GM12878 (cell line): ENCODE measurements at regions not wholly inside any gene's neighbourhood (a gene's known extent, or its start where the extent isn't known, plus 50 kb on each side); places are given as distances from the start of the nearest gene placed in this dataset.

Source experiments
- ATAC-seq: fragments of 200-7000 bp; cut with Tn5 transposase; 3 replicates; pipeline ENCODE4 v1.9.1; 2020; ENCODE audit warnings: mild to moderate bottlenecking, moderate library complexity
- BruUV-seq: library from RNA; stranded (reverse); fragments of 400-500 nt; replicated peaks from 2 replicates; lab custom pipeline; 2021; lab: Mats Ljungman, UMichigan
- CTCF ChIA-PET: fragments of 300-600 bp; sonication (Branson Sonifier 250); formaldehyde crosslinking; extraction: SDS; loops from one replicate; lab custom pipeline; 2021; ENCODE audit warnings: inconsistent platforms; lab: Yijun Ruan, JAX
- POLR2A ChIA-PET: fragments of 350-600 bp; formaldehyde crosslinking; extraction: SDS; loops from one replicate; lab custom pipeline; 2021; ENCODE audit warnings: inconsistent platforms; lab: Charles Lee
- RAD21 ChIA-PET: fragments of 300-600 bp; sonication (Branson Sonifier 250); formaldehyde crosslinking; loops from one replicate; lab custom pipeline; 2023; ENCODE audit warnings: antibody characterized with exemption; ENCODE audit not compliant: unreplicated experiment; lab: Charles Lee
- SMC1A ChIA-PET: fragments of 300-600 bp; sonication (Branson Sonifier 250); formaldehyde crosslinking; loops from one replicate; lab custom pipeline; 2023; ENCODE audit not compliant: unreplicated experiment, uncharacterized antibody; lab: Charles Lee
- DNase-seq: peaks from one replicate; pipeline ENCODE4 v3.0.0-alpha.2; 2011; ENCODE audit warnings: low read depth, low spot score
- FAIRE-seq: peaks from 3 replicates; lab custom pipeline; 2011; peaks lifted over from hg19 to GRCh38; lab: Jason Lieb, UNC
- H2AFZ ChIP-seq: 2 replicates; pipeline ENCODE4 v1.6.0; 2011; ENCODE audit warnings: low read depth, low read length, control low read depth; ENCODE audit not compliant: control insufficient read depth
- H3K27ac ChIP-seq: 2 replicates; pipeline ENCODE4 v1.5.1; 2011; ENCODE audit warnings: control low read depth; ENCODE audit not compliant: control insufficient read depth, insufficient read depth
- H3K27me3 ChIP-seq, 2 experiments: replicated peaks in 1 of 2; 2 replicates each; pipeline versions ENCODE4 v1.6.0 to v1.6.1; 2011; ENCODE audit warnings: low read length in 1 of 2; ENCODE audit not compliant: control insufficient read depth in 2 of 2, insufficient read depth in 2 of 2
- H3K36me3 ChIP-seq, 2 experiments: 2 replicates each; pipeline ENCODE4 v1.5.1; 2011; ENCODE audit warnings: low read length in 1 of 2; ENCODE audit not compliant: control insufficient read depth in 2 of 2, insufficient read depth in 2 of 2
- H3K4me1 ChIP-seq: 2 replicates; pipeline ENCODE4 v1.6.1; 2011; ENCODE audit warnings: mild to moderate bottlenecking, low read length, moderate library complexity, mixed read lengths; ENCODE audit not compliant: control insufficient read depth, insufficient read depth
- H3K4me2 ChIP-seq: 2 replicates; pipeline ENCODE4 v1.6.0; 2011; ENCODE audit warnings: control low read depth; ENCODE audit not compliant: control insufficient read depth, insufficient read depth
- H3K4me3 ChIP-seq: fragments of 200-600 bp; sonication (generic); 2 replicates; pipeline ENCODE4 v1.5.1; 2016
- H3K79me2 ChIP-seq: 2 replicates; pipeline ENCODE4 v1.6.0; 2011; ENCODE audit warnings: low read length; ENCODE audit not compliant: control insufficient read depth, insufficient read depth
- H3K9ac ChIP-seq: 2 replicates; pipeline ENCODE4 v1.8.0; 2011; ENCODE audit warnings: low read length, control low read depth, mixed read lengths; ENCODE audit not compliant: control insufficient read depth, insufficient read depth
- H3K9me3 ChIP-seq: replicated peaks from 3 replicates; pipeline ENCODE4 v1.5.1; 2011; ENCODE audit warnings: mild to moderate bottlenecking, low read length; ENCODE audit not compliant: control insufficient read depth, insufficient read depth
- H4K20me1 ChIP-seq: 2 replicates; pipeline ENCODE4 v1.6.0; 2011; ENCODE audit not compliant: control insufficient read depth, insufficient read depth
- E2F8 ChIP-seq: fragments of 450-650 bp; IDR thresholded peaks from 2 replicates; pipeline ENCODE4 v1.6.1; 2018; ENCODE audit warnings: mild to moderate bottlenecking, low read depth, moderate library complexity; ENCODE audit not compliant: partially characterized antibody
- EGR1 ChIP-seq, 2 experiments: IDR thresholded peaks; 1 replicate in 1 of 2; 2 replicates in 1 of 2; pipeline ENCODE4 v1.6.1; 2011 to 2012; ENCODE audit warnings: low read depth in 2 of 2, low read length in 2 of 2, borderline replicate concordance in 1 of 2, mild to moderate bottlenecking in 1 of 2, moderate library complexity in 1 of 2
- ESRRA ChIP-seq: IDR thresholded peaks from 2 replicates; pipeline ENCODE4 v1.6.1; 2012; ENCODE audit warnings: mild to moderate bottlenecking, low read length, improper control_type of control experiment
- FOXK2 ChIP-seq: fragments of 450-650 bp; IDR thresholded peaks from 2 replicates; pipeline ENCODE4 v1.6.1; 2017; ENCODE audit warnings: mild to moderate bottlenecking, moderate library complexity
- PKNOX1 ChIP-seq: fragments of 450-650 bp; IDR thresholded peaks from 2 replicates; pipeline ENCODE4 v1.6.1; 2016; ENCODE audit warnings: mild to moderate bottlenecking
- SMARCA5 ChIP-seq: fragments of 450-650 bp; IDR thresholded peaks from 2 replicates; pipeline ENCODE4 v1.6.1; 2017; ENCODE audit warnings: mild to moderate bottlenecking
- SPI1 ChIP-seq: IDR thresholded peaks from 2 replicates; pipeline ENCODE4 v1.6.1; 2011; ENCODE audit warnings: low read depth, mild to moderate bottlenecking, low read length, moderate library complexity, borderline replicate concordance; ENCODE audit not compliant: insufficient read depth
- SUPT20H ChIP-seq: IDR thresholded peaks from 2 replicates; pipeline ENCODE4 v1.6.1; 2011; ENCODE audit warnings: low read depth, mild to moderate bottlenecking, low read length, moderate library complexity, borderline replicate concordance; ENCODE audit not compliant: control insufficient read depth
- TBL1XR1 ChIP-seq: IDR thresholded peaks from 2 replicates; pipeline ENCODE4 v1.6.1; 2012; ENCODE audit warnings: low read depth, low read length, improper control_type of control experiment
- TCF7 ChIP-seq: IDR thresholded peaks from 2 replicates; pipeline ENCODE4 v1.6.1; 2014; ENCODE audit warnings: antibody characterized with exemption, borderline replicate concordance
- ZBED1 ChIP-seq: IDR thresholded peaks from 2 replicates; pipeline ENCODE4 v1.6.1; 2016; ENCODE audit warnings: borderline replicate concordance
- WGBS: methylation state at CpG from one replicate; pipeline ENCODE4 v1.1.6; 2016; ENCODE audit warnings: low lambda C conversion rate; ENCODE audit not compliant: insufficient replicate concordance, insufficient coverage; ENCODE audit errors: missing lambda C conversion rate; 5-methylcytosine and 5-hydroxymethylcytosine counted together
- in situ Hi-C: fragments of 300-500 bp; cut with MboI; formaldehyde crosslinking; loops from 9 replicates; pipeline ENCODE4 v1.14.3; 2018; ENCODE audit warnings: mixed read lengths
- intact Hi-C: fragments of 100-400 bp; cut with micrococcal nuclease; formaldehyde crosslinking; loops from one replicate; pipeline ENCODE4 v1.14.2; 2022; ENCODE audit not compliant: unreplicated experiment
- TF ChIP-seq, protein P1 (sequence below): fragments of 450-650 bp; IDR thresholded peaks from 2 replicates; pipeline ENCODE4 v1.6.1; 2017; ENCODE audit warnings: mild to moderate bottlenecking, moderate library complexity
- TF ChIP-seq, protein P2 (sequence below): IDR thresholded peaks from 2 replicates; pipeline ENCODE4 v1.6.1; 2011; ENCODE audit warnings: borderline replicate concordance, low read depth, mild to moderate bottlenecking, moderate library complexity, mixed read lengths, low read length; ENCODE audit not compliant: insufficient read depth; ENCODE audit errors: extremely low read length

GRCh38 chr7:42997611-42998010 is 65.4 kb downstream of the MRPL32 start:
- FAIRE-seq (no peak), ATAC-seq (no peak)

More at GRCh38 chr7:42997611-42998010, 65.4 kb downstream of the MRPL32 start:
- no peak for DNase-seq
- ChIA-PET POLR2A (no interaction called here), RAD21 (no interaction called here)
- no peaks in the 10 kb centered on the region for H3K27me3 ChIP-seq
- H3K27ac ChIP-seq: no peak overlapping the region
- intact Hi-C loops: no loop called here
- H3K79me2 ChIP-seq: no peaks in the 10 kb centered on the region
- H3K9ac ChIP-seq: no peak overlapping the region
- TF ChIP-seq, protein P1, sequence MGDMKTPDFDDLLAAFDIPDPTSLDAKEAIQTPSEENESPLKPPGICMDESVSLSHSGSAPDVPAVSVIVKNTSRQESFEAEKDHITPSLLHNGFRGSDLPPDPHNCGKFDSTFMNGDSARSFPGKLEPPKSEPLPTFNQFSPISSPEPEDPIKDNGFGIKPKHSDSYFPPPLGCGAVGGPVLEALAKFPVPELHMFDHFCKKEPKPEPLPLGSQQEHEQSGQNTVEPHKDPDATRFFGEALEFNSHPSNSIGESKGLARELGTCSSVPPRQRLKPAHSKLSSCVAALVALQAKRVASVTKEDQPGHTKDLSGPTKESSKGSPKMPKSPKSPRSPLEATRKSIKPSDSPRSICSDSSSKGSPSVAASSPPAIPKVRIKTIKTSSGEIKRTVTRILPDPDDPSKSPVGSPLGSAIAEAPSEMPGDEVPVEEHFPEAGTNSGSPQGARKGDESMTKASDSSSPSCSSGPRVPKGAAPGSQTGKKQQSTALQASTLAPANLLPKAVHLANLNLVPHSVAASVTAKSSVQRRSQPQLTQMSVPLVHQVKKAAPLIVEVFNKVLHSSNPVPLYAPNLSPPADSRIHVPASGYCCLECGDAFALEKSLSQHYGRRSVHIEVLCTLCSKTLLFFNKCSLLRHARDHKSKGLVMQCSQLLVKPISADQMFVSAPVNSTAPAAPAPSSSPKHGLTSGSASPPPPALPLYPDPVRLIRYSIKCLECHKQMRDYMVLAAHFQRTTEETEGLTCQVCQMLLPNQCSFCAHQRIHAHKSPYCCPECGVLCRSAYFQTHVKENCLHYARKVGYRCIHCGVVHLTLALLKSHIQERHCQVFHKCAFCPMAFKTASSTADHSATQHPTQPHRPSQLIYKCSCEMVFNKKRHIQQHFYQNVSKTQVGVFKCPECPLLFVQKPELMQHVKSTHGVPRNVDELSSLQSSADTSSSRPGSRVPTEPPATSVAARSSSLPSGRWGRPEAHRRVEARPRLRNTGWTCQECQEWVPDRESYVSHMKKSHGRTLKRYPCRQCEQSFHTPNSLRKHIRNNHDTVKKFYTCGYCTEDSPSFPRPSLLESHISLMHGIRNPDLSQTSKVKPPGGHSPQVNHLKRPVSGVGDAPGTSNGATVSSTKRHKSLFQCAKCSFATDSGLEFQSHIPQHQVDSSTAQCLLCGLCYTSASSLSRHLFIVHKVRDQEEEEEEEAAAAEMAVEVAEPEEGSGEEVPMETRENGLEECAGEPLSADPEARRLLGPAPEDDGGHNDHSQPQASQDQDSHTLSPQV: no peak
- no peak for TF ChIP-seq TBL1XR1
- no peak for TF ChIP-seq ZBED1
- no peak for TF ChIP-seq ESRRA
- TF ChIP-seq SPI1: no peak
- TF ChIP-seq EGR1 (IDR thresholded peaks at IDR 0.05; ENCODE audit: borderline replicate concordance in 1 of 2, low read depth in 2 of 2, low read length in 2 of 2): no peak
- TF ChIP-seq TCF7: no peak
- TF ChIP-seq, protein P2, sequence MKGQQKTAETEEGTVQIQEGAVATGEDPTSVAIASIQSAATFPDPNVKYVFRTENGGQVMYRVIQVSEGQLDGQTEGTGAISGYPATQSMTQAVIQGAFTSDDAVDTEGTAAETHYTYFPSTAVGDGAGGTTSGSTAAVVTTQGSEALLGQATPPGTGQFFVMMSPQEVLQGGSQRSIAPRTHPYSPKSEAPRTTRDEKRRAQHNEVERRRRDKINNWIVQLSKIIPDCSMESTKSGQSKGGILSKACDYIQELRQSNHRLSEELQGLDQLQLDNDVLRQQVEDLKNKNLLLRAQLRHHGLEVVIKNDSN: no peak
- no peak for TF ChIP-seq SUPT20H
- TF ChIP-seq E2F8: no peak
- no peak for TF ChIP-seq PKNOX1
- no peak for TF ChIP-seq SMARCA5
- TF ChIP-seq FOXK2: no peak
- TF ChIP-seq, all 136 proteins: peak for 0
- H4K20me1 ChIP-seq: no peaks in the 10 kb centered on the region
- BruUV-seq: no TSS peak
- H3K36me3 ChIP-seq: no peaks in the 10 kb centered on the region
- CTCF ChIA-PET: no interaction called here
- WGBS: 66% methylated on average over 3 of the region's 3 CpGs
- in situ Hi-C loops: no loop called here
- H3K4me2 ChIP-seq: no peak overlapping the region
- H3K9me3 ChIP-seq: no peaks in the 10 kb centered on the region
- no peaks in the 10 kb centered on the region for H3K4me1 ChIP-seq
- no peak overlapping the region for H3K4me3 ChIP-seq
- H2AFZ ChIP-seq: no peak overlapping the region
- SMC1A ChIA-PET: interaction anchor here (0.7 to 1.2 kb wide), 2 partner anchors 57 to 172 kb away, joined by 3 to 4 read pairs; no protein-coding TSS in a partner anchor
